NCI-H146 treated with DMSO at 0.1 percent for 48 hours (cell line): ENCODE measurements at regions not wholly inside any gene's neighbourhood (a gene's known extent, or its start where the extent isn't known, plus 50 kb on each side); places are given as distances from the start of the nearest gene placed in this dataset.
"Not testable (repeated sequence)": the region's sequence is repeated elsewhere in the genome, so short reads cannot be mapped to it uniquely, and the experiment has no call there.

Experiments
- DNase-seq: peaks from one replicate; lab custom pipeline; 2025; ENCODE audit not compliant: unreplicated experiment; lab: John Stamatoyannopoulos, UW

DNA sequence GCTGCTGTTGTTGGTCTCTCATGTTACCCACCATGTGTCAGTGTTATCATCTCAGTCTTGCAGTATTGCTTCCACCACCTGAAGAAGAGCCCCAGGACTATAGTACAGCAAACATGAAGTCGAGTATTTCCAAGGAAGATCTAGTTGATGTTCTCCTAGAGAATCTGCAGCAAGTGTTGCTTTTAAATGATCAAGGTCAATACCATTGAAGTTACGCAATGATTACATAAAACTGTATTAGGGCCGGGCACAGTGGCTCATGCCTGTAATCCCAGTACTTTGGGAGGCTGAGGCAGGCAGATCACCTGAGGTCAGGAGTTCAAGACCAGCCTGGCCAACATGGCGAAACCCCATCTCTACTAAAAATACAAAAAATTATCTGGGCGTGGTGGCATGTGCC lies 173.9 kb downstream of the TJP1 start:
- not testable (repeated sequence) for DNase-seq

DNA sequence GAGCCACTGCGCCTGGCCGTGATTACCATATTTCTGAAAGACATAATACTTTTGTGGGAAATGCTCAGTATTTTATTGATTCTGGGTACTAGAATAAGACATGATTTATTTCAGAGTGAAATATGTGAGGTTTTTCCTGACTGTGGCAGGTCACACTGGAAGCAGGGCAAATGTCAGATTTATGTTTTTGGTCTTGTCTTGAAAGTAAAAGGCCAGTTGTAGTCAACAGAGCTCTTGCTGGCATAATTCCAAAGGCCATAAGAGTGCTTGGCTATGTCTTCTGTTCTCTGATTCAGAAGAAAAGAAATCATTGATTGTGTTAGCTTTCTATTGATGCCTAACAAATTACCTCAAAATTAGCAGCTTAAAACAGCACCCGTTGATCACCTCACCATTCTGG lies 176.4 kb downstream of the TJP1 start:
- no peak for DNase-seq

DNA sequence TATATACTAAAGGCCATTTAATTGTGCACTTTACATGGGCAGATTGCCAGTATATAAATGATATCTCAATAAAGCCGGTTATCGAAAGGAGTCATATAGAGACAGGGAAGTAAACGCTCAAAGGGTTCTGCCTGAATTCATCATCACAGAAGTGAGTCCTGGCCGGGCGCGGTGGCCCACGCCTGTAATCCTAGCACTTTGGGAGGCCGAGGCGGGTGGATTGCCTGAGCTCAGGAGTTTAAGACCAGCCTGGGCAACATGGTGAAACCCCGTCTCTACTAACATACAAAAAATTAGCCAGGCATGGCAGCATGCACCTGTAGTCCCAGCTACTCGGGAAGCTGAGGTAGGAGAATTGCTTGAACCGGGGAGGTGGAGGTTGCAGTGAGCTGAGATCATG lies 177.9 kb downstream of the TJP1 start:
- not testable (repeated sequence) for DNase-seq

DNA sequence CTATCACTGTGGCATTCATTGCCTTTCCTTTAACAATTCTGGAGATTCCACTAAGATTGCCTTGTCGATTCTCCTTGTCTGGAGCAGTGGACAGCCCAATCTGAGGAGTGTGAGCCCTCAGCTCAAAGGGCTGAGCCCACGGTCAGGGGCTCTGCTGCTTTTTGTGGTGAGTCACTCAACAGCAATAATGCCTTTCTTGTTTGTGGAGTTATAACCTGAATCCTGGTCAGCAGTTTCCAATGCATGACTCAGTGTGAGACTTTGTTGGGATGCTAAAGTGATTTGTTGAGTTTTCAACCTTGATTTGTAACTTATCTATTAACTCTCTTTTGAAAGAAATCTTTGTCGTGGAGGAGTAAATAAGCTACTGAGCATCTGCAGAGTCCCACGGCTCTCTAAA lies 183.5 kb downstream of the TJP1 start:
- no peak for DNase-seq

DNA sequence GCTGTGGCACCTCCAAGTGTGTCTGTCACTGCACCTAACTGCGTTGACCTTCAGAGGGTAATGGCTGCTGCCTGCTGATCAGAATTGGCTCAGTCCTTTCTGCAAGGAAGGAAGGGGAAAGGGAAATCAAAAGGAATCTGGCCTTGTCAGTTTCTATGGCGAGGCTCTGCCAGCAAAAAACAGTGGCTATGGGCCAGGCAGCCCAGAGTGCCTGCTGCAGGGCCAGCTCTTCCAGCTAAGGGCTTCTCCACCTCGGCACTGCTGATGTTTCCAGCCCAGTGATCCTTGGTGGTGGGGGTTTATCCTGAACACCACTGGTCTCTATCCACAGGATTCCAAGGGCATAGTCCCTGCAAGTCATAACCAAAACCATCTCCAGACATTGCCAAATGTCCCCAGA lies 184.3 kb downstream of the TJP1 start:
- no peak for DNase-seq

DNA sequence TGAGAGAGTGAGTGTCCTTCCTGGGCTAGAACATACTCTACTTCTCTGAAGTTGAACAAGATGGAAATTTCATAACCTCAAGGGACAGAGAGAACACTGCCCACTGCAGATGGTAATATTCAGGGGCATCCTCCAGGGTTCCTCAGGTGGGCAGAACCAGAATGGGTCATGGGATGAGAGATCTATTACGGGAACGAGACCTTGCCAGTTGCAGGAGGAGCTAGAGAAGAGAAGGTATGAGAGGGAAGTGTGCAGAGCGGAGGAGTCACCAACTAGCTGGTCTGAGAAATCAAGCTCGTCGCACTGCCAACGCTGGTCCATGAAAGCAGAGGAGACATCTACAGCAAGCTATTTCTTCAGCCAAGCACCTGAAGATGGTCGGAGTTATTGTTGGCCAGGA lies 184.7 kb downstream of the TJP1 start:
- DNase-seq: no peak

DNA sequence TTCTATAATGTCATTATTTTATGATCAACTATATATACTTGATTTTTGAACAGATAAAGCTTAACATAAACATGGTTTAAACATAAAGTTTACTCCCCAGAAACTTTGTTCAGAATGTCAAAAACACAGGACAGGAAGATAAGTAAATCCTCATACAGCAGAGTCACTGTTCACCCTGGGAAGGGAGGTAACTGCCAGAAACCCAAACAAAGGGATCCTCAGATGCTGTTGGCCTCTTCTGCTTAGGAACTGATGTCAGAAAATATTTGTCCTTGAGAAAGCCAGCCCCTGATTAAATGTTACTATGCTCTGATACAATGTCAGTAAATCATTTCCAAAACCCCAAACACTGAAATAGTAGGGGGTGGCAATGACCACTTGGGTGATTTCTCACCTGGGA lies 185.3 kb downstream of the TJP1 start:
- no peak for DNase-seq

DNA sequence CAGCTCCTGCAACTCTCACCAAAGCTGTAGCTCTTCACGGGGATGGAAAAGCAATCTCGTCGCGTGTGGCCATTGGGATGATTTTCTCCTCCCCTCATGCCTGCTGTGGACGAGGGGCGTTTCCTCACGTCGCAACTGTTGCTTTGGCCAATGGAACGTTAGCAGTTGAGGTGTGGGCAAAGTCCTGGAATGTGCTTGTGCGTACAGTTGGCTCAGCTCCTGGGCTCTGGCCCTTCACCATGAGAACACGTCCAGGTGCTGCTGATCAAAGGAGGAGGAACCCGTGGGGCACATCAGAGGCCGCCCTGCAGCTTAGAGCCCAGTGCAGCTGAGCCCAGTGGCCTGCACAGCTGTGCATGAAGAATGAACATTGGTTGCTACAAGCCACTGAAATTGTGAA lies 186.1 kb downstream of the TJP1 start:
- no peak for DNase-seq

DNA sequence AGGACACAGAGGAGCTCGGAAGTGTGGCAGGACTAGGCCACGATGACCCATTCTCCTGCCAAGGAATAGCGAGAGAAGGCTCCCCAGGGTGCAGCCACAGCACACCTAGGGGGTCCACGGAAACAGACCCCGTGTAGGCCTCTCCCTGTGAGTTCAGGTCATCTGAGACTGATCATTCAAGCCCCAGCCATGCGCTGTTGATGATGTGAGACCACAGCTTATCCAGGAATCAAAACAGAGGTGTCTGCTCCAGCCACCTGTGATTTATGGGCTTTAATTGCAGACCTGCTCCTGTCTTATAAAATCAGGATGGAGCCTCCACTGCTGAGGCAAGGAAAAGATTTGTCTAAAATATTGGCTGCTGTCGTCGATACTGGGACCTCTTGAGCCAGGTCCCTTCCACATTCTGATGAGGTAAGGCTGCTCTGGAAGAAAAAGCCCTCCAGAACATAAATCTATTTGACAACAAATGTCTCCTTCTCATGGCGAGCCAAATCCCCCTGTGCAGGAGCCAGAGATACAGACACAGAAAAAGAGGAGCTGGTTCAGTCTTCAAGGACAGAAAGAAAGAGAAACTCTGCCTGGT lies 186.7 kb downstream of the TJP1 start:
- no peak for DNase-seq

DNA sequence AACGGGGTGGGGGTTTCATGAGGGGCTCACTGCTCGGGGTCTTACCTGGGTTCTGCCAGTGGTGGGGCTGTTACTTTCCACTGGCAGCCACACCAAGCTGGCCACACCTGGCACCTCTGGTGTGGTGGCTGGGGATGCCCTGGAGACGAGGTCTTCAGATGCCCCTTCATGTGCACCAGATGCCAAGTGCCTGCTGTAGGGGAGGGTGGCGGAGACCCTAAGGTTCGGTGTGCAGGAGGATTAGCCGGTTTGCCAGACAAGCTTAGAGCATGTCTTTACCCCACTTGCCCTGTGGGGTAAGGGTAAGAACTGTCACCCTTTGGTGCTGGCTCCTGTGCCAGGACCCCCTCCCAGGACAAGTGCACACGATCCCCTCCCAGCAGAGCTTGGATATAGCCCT lies 188.3 kb downstream of the TJP1 start:
- no peak for DNase-seq

DNA sequence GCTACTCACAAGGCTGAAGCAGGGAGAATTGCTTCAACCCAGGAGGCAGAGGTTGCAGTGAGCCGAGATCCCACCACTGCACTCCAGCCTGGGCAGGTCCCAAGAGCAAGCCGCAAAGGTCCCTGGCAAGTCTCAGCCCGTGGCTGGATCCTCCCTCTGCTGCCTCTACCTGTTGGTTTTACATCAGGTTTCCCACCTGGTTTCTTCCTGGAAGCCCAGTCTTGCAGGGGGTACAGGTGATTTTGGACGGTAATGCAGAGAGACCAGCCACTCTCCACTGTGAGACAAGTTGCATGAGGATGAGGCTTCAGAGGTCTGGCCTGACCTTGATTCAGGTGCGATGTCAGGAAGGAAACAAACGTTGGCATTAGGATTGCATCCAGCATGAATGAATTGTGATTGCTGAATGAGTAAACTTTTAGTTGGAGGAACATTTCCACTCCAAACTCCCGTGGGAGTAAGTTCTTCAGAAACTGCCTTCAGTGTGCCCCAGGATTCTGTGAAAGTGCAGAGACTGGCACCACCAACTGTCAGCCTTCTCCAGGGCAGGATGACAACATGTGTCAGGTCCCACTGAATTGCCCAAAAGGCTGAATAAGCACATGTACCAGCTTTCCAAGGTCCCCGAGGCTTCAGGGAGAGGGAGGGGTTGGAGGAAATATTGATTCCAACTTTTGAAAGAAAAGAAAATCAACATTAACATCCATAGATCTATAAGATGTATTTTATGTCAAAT lies 189.4 kb downstream of the TJP1 start:
- DNase-seq: no peak

DNA sequence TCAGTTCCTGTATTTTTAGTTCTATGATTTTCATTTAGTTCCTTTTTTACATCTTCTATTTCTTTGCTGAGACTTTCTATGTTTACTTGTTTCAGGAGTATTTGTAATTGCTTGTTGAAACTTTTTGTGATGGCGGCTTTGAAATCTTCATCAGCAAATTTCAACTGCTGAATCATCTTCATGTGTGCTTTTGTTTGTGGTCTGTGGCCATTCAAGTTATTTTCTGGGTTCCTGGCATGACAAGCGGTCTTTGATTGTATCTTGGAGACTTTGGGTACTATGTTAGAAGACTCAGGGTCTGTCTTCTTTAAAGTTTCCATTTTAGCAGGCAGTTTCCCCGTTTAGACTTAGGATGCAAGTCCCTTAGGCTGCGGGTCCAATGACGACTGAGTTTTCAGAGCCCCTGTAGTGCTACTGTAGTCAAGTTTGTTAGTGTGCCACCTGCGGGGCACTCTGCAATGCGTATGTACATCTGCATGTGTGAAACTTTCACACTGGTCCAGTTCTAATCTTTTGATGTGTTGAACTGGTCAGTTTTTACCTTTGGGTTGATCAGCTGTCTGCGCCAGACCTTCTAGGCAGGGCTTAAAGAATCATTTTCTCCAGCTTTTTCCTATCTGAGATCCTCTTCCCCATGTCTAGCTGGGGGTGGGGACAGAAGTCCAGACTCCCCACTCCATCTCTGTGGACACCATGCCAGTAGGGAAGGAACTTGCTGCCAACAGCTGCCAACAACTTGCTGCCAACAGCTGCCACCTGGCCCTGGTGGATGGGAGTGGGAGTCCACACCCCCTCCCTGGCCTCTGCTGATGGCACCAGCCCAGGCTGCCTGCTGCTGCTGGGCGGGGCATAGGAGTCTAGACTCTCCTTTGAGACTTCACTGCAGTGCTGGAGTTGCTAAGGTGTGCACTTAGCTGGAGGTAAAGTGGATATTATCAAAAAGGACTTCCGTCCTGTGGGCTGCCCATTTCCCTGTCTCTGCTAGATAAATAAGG lies 190.9 kb downstream of the TJP1 start:
- DNase-seq: no peak

DNA sequence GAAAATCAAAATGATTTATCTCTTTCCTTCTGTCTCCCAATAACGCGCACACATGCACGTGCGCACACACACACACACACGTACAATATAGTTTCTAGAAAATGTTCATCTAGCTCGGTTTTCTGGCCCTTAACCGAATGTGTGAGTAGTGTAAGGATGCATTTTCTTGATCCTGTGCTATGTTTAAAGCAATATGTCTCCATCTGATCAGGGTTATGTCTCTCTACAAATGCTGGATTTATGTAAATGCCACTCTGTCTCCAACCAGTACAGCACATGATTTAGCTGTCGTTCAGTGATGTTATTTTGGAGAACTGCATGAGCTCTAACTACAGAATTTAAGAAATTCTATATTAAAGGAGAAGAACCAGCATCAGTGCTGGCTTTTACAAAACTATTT lies 198.0 kb downstream of the TJP1 start:
- DNase-seq: no peak

DNA sequence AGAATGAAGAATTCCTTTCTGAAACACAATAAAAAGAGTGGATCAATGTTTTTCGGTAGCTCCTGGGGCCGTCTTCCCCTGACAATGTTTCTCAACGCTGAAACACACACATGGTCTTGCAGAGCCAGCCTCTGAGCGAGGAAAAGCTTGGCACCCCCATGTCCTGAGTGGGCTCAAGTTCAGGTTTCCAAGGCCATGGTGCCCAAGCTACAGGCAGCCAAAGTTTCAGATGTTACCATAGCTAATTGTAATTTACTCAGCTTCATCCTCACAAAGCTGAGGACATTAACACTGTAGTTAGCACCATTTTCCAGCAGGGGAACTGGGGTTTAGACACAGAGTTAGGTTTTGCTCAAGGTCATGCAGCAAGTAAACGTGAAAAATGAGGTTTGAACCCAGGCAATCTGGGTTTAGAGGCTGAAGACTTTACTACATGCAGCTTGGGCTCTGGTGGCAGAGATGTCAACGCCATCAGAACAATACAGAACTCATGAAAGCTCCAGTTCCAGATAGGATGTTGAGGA lies 199.1 kb downstream of the TJP1 start:
- DNase-seq: no peak

DNA sequence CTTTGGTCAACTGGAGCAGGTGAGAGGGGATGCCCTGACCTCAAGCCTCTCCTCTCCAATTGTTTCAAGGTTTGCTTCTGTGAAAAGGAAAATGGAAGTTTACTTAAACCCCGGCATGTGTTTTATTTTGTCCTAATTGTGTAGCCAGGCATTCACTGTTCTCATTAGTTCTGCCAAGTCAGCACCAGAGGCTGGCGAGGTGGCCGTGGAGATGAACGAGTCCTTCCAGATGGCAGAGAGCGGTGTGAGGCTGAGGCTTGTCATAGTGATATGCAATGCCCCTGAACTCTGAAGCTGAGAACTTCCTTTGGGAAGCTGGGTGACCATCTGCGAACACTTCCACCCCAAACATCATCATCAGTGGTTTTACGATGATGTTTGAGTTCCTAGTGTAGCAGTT lies 199.6 kb downstream of the TJP1 start:
- no peak for DNase-seq

DNA sequence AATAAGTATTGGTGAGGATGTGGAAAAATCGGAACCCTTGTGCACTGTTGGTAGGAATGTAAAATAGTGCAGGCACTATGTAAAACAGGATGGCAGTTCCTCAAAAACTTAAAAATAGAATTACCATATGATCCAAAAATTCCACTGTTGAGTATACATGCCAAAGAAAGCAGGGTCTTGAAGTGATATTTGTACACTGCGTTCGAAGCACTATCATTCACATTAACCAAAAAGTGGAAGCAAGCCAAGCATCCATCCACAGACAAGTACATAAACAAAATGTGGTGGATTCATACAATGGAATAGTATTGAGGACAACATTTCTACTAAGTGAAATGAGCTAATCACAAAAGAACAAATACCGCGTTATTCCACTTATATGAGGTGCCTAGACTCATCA lies 200.7 kb downstream of the TJP1 start:
- no peak for DNase-seq

DNA sequence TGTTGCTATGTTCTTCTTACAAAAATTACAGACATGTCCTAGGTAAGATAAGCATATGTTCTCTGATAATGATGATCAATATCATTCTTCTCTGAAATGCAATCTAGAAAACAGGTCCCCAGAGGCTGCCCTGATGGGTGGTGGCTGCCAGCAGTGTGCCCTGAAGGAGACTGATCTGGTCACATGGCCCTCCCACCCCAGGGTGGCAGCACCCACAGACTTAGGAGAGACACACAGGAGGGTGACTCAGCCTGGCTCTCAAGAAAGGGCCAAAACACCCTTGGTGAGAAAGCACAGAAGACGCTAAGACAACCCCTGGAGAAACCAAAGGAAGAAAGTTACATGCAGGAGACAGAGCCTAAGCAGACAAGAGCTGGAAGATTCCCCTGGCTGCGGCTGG lies 203.7 kb downstream of the TJP1 start:
- no peak for DNase-seq

DNA sequence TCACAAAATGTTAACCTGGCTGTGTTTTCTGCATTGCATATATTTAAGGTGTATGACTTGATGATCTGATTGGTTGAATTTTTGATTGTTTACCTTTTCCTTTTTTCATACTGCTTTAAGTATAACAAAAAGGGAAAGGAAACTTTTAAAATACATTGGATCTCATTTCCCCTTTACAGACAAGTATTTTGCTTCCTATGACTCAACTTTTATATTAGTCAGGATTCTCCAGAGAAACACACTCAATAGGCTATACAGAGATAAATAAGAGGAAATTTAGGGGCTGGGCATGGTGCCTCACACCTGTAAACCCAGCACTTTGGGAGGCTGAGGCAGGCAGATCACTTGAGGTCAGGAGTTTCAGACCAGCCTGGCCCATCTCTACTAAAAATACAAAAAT lies 205.8 kb downstream of the TJP1 start:
- no peak for DNase-seq

DNA sequence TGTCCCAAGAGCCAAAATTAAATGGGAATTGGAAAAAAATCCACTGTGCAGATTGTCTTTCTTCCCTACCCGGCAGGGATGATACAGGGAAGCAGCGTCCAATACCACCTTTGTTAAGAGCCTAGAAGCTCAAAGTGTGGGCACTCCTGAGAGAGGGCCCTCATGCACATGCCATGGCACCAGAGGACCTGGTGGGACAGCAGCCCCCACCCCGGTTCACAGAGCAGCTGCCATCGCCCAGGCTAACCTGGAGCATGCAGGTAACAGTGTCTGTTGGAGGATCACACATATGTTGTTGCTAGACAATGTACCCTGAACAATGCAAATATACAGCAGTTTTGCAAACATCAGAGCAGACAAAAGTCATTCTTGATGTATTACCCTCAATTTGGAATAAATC lies 206.5 kb downstream of the TJP1 start:
- no peak for DNase-seq

DNA sequence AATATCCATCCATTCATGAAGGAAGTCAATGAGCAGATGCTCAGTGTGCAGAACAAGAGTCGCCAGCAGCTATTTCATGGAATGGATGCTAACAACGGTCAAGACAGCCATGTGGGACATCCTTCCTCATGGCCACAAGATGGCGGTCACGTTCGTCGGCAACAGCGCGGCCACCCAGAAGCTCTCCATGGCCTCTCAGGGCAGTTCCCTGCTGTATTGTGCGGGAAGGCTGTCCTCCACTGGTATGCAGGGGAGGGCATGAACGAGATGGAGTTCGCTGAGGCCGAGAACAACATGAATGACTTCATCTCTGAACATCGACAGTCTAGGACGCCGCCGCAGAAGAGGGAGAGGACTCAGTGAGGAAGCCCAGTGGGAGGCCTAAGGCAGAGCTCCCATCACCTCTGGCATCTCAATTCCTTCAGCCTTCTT lies 208.3 kb downstream of the TJP1 start:
- no peak for DNase-seq

DNA sequence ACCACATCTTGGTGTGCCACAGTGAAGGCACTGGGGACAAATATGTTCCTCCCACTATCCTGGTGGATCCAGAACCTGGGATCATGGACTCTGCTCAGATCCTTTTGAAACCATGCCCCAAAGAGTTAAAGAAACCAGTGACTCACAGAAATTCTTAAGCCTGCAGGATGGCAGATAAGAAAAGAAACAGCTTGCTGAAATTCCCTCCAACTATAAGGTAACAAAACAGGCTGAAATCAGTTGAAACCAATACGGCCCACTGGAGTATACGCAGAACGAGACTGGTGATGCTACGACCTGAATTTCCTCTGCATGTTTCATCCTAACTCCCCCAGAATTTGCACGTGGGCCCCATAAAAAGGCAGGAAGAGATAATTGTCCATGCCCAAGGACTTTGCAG lies 209.6 kb downstream of the TJP1 start:
- no peak for DNase-seq

DNA sequence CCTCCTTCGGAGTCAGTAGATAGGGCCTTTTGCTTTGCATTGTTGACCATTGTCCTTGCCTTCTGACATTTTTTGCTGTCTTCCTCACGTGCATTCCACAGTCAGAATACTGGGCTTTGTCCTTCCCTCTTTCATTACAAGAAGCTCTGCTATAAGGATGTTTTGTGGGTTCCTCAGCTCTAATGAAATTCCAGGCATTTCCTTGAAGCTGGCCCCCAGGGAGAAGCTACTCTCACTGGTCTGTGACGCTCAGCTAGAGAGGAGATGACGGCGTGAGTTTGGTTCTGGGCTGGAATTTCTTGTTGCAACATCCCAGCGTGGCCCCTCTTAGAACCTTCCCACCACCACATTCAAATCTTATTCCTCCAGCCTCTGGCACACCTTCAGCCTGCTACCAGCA lies 210.2 kb downstream of the TJP1 start:
- DNase-seq: no peak
